Astrocyte of the cerebellum (primary cell): ENCODE measurements at regions not wholly inside any gene's neighbourhood (a gene's known extent, or its start where the extent isn't known, plus 50 kb on each side); places are given as distances from the start of the nearest gene placed in this dataset.

Experiments
- DNase-seq: peaks from one replicate; pipeline ENCODE4 v3.0.0-alpha.2; 2011; ENCODE audit warnings: low read depth
- H3K4me3 ChIP-seq: 2 replicates; pipeline ENCODE4 v1.5.1; 2011; ENCODE audit warnings: mild to moderate bottlenecking, low read depth, low read length, moderate library complexity
- in situ Hi-C: cut with HindIII; loops from 2 replicates; pipeline ENCODE4 v1.10.0; 2017; ENCODE audit warnings: low sequenced_read_pairs
- TF ChIP-seq, protein P1 (sequence below): IDR thresholded peaks from 2 replicates; pipeline ENCODE4 v1.5.1; 2012; ENCODE audit warnings: low read length, low read depth, moderate library complexity, mild to moderate bottlenecking; ENCODE audit errors: missing control alignments

DNA sequence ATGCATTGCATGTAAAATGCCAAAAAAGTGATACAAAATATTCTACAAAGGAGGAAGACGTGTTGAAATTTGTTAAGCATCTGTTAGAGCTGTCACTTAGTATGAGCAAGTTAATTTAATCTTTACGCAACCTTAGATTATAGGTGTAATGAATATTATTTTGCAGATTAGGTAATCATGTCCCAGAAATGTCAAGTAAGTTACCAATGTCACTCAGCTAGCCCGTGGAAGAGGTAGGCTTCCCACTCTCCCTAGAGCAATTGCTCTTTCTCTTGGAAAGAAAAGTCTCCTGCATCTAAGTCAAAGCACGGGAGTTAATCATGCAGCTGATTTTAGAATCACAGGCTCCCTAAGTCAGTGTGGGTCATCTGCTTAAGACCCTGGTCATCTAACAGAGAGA lies 830.4 kb upstream of the IGFBP3 start:
- in situ Hi-C loops = no loop called here

DNA sequence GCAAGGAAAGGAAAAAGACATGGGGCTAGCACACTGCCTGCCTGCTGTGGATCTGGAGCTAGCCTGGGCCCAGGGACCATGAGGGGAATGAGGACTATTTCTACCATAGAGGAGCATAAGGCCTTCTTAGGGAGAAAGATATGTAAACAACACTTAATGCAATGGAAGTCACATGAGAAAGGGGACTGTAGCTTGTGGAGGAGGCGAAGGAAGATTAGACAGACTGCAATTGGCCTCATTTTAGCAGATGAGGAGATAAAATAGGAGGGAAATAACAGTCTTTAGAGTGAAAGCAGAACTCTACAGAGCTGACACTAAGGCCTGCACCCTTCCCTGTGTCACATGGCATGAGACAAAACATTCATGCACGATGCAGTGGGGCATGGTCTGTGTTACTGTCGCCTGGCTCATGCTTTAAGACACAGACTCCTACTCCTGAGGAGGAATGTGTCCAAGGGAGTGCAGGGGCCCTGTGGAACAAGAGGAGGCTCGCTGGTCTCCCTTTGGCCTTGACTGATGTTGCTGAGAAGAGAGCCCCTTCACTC lies 829.3 kb upstream of the IGFBP3 start:
- TF ChIP-seq, protein P1, sequence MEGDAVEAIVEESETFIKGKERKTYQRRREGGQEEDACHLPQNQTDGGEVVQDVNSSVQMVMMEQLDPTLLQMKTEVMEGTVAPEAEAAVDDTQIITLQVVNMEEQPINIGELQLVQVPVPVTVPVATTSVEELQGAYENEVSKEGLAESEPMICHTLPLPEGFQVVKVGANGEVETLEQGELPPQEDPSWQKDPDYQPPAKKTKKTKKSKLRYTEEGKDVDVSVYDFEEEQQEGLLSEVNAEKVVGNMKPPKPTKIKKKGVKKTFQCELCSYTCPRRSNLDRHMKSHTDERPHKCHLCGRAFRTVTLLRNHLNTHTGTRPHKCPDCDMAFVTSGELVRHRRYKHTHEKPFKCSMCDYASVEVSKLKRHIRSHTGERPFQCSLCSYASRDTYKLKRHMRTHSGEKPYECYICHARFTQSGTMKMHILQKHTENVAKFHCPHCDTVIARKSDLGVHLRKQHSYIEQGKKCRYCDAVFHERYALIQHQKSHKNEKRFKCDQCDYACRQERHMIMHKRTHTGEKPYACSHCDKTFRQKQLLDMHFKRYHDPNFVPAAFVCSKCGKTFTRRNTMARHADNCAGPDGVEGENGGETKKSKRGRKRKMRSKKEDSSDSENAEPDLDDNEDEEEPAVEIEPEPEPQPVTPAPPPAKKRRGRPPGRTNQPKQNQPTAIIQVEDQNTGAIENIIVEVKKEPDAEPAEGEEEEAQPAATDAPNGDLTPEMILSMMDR = no peak
- DNase-seq = no peak
- in situ Hi-C loops = no loop called here
- no peak overlapping the region for H3K4me3 ChIP-seq

More for the DNA sequence above, 830.4 kb upstream of the IGFBP3 start:
- H3K4me3 ChIP-seq = no peak overlapping the region
- TF ChIP-seq, protein P1 = no peak
- DNase-seq = no peak

DNA sequence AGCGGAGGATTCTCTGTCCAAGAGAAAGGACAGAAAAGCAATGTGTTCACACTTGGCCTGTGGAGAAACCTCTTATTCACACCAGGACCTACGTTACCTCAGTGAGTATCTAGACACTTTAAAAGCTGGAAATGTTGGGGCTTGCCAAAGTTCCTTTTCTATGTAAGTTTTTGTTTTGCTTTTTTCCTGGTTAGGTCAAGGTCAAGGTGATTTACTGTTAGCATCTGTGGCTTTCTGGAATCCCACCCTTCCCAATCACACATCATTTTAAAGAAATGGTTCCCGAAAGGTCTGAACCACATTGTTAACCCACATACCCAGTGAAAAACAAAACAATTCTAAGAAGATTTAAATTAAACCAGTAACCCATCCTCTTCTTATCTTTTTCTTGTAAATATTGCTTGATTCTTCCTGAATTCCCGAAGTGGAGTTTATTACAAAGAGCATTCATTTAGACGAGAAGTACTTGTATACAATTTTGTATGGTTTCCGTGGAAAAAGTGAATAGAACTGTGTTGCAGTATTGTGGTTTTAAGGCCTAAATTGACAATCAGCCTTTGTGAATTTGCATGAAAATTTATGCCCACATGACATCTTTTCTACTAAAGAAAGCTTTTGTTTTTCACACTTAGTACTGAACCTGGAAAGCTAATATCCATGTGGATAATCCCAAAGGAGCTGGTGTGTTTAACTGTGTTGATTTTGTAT lies 827.0 kb upstream of the IGFBP3 start:
- in situ Hi-C loops = no loop called here
- DNase-seq = no peak
- no peak overlapping the region for H3K4me3 ChIP-seq
- TF ChIP-seq, protein P1 = no peak

DNA sequence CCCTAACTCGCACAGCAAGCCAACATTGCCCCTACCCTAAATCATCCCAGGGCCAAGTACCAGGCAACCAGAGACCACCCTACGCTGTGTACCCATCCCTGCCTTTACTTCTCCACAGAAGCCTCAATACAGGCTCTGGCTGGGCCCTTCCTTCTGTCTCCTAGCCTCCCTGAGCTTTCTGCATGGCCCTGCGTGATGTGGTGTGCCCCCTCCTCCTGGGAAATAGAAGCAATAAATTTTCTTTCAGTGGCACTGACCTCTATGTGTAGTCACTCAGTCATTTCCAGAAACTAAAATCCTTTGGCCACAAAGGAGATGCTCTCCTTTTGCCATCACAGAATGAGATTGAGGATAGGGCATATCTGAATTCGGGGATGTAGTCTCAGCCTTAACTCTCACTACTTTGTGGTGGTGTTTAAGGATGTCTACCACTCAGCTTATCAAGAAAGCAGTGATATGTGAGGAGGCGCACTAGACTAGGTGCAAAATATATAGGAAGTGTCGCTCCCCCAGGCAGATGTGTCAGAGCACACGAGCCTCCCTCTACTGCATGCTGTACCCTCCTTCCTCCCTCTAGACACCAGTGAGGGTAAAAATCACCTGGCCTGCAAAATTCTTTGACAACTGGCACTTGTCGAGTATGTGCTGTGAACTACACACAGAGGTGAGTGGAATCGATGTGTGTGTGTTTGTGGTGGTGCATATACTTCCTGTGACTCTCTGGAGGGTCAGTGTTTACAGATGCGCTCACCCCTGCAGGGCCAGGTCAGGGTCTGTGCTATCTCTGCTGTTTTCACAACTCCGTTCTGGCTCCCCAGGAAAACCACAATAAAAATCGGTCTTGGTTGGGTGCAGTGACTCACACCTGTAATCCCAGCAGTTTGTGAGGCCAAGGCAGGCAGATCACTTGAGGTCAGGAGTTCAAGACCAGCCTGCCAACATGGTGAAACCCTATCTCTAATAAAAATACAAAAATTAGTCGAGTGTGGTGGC lies 825.9 kb upstream of the IGFBP3 start:
- in situ Hi-C loops = no loop called here
- TF ChIP-seq, protein P1 = no peak
- no peak for DNase-seq
- H3K4me3 ChIP-seq = no peak overlapping the region

DNA sequence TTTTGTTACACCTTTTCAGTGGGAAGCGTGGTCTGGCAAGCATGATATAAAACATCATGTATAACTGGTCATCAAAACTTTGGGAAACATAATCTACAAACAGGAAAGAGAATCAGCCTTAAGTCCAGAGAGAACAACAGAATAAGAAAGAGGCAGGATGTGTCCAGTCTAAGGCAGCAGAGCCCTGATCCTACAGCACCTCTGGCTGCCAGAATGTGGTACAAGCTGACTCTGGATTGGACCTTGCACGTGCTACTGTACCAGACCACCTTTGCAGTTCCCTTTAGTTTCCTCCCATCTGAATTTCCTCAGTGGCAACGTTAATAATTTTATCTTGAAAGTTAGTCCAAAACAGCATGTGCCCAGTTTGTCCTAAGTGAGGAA lies 824.6 kb upstream of the IGFBP3 start:
- no peak for DNase-seq
- in situ Hi-C loops = no loop called here
- no peak overlapping the region for H3K4me3 ChIP-seq
- TF ChIP-seq, protein P1 = peak; percentile 28

DNA sequence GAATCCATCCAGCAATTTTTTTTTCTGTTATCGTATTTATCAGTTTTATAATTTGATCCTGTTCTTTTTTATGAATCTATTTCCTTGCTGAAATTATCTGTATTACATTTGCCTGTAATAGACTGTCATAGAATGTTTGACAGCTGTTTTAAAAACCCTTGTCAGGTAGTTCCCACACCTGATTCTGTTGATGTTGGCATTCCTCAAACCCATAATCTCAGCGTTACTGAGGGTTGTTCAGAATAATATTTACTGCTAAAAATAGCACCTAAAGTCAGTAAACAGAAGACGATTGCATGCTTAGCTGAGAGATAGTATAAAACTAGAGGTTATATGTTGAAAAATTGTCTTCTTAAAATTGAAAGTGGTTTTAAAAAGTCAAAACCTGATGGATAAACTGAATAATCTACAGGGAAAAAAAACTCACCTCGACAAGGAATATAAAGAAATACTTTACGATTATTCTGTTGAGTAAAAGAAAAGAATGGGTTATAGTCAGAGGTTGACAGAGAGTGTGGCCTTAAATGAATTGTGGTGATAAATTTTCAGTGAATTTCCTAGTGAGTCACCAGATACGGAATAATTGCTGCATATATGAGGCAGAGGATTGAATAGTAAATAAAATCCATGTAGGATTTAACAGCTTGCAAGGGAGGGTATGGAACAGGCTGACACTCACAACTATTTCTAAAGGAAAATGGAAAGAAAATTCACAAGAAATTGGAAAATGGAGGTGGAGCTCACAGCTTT lies 824.1 kb upstream of the IGFBP3 start:
- in situ Hi-C loops = no loop called here
- DNase-seq = no peak
- TF ChIP-seq, protein P1 = no peak
- no peak overlapping the region for H3K4me3 ChIP-seq
